ENCODE measurements at regions not wholly inside any gene's neighbourhood (a gene's known extent, or its start where the extent isn't known, plus 50 kb on each side); places are given as distances from the start of the nearest gene placed in this dataset.

DNA sequence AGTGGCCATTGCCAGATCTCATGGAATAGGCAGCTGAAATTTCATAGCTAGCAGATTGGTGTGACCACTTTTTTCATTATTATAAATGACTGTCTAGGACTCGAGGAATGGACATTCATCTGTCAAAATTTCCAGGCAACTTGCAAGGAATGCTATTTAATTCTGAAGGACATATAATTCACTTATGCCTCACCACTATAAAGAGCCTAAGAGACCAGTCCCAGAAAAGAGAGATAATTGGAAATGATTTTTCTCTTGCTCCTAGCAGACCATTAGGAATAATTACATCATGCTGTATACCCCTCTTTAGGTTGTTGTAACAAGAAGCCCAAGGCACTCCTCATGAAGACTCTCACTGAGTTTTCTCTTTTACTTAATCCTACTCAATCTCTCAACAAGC lies 557.4 kb upstream of the RAB6C start:
- TF ChIP-seq, protein P1, sequence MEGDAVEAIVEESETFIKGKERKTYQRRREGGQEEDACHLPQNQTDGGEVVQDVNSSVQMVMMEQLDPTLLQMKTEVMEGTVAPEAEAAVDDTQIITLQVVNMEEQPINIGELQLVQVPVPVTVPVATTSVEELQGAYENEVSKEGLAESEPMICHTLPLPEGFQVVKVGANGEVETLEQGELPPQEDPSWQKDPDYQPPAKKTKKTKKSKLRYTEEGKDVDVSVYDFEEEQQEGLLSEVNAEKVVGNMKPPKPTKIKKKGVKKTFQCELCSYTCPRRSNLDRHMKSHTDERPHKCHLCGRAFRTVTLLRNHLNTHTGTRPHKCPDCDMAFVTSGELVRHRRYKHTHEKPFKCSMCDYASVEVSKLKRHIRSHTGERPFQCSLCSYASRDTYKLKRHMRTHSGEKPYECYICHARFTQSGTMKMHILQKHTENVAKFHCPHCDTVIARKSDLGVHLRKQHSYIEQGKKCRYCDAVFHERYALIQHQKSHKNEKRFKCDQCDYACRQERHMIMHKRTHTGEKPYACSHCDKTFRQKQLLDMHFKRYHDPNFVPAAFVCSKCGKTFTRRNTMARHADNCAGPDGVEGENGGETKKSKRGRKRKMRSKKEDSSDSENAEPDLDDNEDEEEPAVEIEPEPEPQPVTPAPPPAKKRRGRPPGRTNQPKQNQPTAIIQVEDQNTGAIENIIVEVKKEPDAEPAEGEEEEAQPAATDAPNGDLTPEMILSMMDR (conservative IDR thresholded peaks at IDR 0.05), result no peak
- no peak for TF ChIP-seq EZH2 (IDR thresholded peaks at IDR 0.05; ENCODE audit: low read depth)
